22Rv1 (cell line): ENCODE measurements at regions not wholly inside any gene's neighbourhood (a gene's known extent, or its start where the extent isn't known, plus 50 kb on each side); places are given as distances from the start of the nearest gene placed in this dataset.

ENCODE experiments used
- H3K27ac ChIP-seq: fragments of 450-650 bp; 2 replicates; pipeline ENCODE4 v1.5.1; 2017
- CTCF ChIP-seq: fragments of 450-650 bp; IDR thresholded peaks from 2 replicates; pipeline ENCODE4 v1.5.1; 2017; ENCODE audit warnings: mild to moderate bottlenecking
- ZFX ChIP-seq: fragments of 450-650 bp; IDR thresholded peaks from 2 replicates; pipeline ENCODE4 v1.6.1; 2017; ENCODE audit warnings: antibody characterized with exemption, borderline replicate concordance

DNA sequence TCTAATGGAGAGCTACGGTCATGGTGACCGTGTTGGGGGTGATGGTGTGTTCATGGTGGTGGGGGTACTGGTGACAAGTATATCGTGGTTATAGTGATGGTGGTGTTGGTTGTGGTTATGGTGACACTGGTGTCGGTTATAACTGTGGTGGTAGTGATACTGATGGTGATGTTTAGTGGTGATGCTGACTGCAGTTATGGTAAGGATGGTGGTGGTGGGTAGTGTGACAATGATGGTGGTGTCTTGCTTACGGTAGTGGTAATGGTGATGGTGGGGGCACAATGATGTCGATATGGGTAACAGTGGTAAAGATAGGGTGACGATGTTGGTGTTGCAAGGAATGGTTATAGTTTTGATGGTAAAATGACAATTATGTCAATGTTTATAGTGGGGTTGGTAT is 98.9 kb upstream of the SLC2A1 start:
- H3K27ac ChIP-seq: no peak overlapping the region
- TF ChIP-seq CTCF: no peak
- TF ChIP-seq ZFX: no peak

- H3K27ac ChIP-seq: no peak overlapping the region
- no peak for TF ChIP-seq CTCF
- TF ChIP-seq ZFX: no peak
Measured at GRCh38 chr1:43056981-43057391, 98.3 kb upstream of the SLC2A1 start.

GRCh38 chr1:43056460-43056859 is 97.8 kb upstream of the SLC2A1 start:
- TF ChIP-seq CTCF (no peak), ZFX (no peak)
- H3K27ac ChIP-seq: no peak overlapping the region

- no peak overlapping the region for H3K27ac ChIP-seq
- TF ChIP-seq ZFX: no peak
- TF ChIP-seq CTCF: no peak
Measured at GRCh38 chr1:43054961-43055360, 96.3 kb upstream of the SLC2A1 start.

- TF ChIP-seq CTCF: no peak
- TF ChIP-seq ZFX: no peak
- H3K27ac ChIP-seq: no peak overlapping the region
Measured at GRCh38 chr1:43052786-43053439, 94.2 kb upstream of the SLC2A1 start.

DNA sequence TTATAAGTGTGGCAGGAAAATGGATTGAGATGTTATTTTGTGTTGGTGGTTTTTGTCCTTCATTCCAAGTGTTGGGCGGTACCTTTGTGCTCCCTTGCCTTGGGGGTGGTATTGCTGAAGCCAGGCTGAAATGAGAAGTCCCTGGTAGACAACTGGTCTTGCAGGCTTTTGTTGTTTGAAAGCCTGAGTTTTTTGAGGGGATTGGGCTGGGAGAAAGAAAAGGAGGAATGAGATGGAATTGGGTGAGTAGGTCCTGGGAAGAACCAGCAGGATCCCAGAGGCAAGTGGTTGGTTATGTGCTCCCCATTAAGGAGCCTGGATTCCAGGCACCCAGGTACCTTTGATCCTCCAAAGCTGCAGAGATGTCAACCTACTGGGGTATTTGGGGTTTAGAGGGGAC is 93.7 kb upstream of the SLC2A1 start:
- TF ChIP-seq ZFX (no peak), CTCF (no peak)
- H3K27ac ChIP-seq: no peak overlapping the region

- H3K27ac ChIP-seq: no peak overlapping the region
- TF ChIP-seq CTCF (no peak), ZFX (no peak)
Measured at GRCh38 chr1:43049481-43049880, 90.8 kb upstream of the SLC2A1 start.
